Suppressor macrophage treated with lipopolysaccharide for 1 hour (primary cell): ENCODE measurements at regions not wholly inside any gene's neighbourhood (a gene's known extent, or its start where the extent isn't known, plus 50 kb on each side); places are given as distances from the start of the nearest gene placed in this dataset.

Experiments
- DNase-seq, 3 donors: peaks; one replicate each; pipeline ENCODE4 v3.0.0-alpha.2; 2020 to 2022

DNA sequence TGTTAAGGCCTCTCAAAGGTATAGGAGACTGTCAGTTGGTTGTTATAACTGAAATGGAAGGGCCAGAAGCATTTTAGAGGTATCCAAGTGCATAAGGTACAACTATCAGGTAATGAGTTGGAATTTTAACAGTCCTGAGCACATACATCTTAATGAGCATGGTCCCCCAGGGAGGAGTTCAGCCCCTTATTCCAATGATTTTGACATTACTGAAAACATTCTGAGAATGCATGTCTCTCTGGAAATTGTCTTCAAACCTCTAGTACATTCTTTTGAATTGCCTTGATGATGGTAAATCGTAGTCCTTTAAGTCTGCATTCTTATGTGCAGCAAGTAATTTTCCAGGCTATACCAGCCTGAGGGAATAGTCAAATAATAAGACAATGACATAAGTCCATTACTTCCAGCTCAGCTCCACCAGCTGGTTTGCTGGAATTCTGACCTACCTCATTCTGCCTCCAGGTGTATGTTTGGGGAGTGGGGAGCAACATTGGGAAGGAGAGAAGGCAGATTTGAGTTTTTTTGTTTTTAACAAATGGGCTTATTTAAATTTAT is 239.2 kb downstream of the MSRB3 start:
- no peak for DNase-seq

- DNase-seq: no peak
Observed at GRCh38 chr12:65518771-65519170, 240.3 kb downstream of the MSRB3 start.

GRCh38 chr12:65520658-65521057 is 242.2 kb downstream of the MSRB3 start:
- no peak for DNase-seq

DNA sequence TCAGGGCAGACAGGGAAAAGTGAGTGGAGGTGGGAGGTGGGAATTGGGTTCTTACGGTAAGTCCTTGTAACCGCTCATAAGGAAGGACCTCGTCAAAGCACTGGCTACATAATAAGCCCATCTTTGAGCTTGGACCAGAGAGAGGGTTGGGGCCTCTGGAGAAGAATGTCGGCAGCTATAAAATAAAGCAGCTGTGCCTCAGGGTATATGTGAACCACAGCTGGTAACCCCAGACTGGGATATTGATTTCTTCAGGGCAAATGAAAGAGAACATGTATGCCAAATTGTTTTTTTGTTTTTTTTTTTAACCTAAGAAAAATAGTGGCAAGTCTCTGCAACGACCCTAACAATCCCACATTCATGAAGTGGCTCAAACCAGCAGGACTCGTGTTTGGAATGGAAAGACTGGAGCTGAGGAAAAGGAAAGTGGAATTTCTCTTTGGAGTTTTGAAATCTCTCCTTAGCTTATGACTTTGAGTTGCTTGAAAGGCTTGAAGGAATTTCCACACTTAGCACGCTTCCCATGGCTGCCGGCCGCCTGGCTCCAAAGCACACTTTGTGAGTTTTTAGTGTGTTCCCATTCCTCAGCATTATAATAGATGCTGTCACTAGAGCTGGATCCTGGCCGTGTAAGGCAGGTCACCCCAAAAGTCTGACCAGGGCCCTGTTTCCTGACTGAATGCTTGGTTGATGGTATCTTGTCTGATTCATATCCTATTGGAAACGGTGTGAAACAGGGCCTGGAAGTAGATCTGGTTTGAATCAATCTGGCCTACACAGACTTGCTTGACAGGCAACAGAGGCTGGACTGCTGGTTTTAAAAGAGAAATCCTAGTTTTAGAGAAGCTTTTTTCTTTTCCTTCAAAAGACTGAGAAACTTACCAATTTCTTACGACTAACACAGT is 244.7 kb downstream of the MSRB3 start:
- DNase-seq: no peak

GRCh38 chr12:65524666-65525065 is 246.2 kb downstream of the MSRB3 start:
- DNase-seq: no peak

- DNase-seq: no peak
Observed at GRCh38 chr12:65525491-65526141, 247.1 kb downstream of the MSRB3 start.

DNA sequence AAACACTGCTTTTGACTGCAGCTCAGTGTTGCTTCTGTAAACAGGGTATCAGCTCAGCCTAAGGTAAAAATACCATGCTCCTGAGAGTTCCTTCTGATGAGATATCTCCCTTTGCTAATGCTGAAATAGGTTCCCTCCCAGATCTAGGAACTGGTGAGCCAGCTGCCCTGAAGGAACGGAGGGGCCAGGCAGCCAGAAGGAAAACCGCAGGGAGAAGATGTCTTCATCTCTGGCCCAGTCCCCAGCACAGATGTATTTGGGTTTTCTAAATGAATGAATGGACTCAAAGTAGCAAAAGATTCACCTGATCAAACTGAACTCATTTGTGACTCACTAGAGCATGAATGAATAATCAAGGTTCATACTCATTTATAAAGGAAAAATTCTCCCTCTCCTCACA is 247.8 kb downstream of the MSRB3 start:
- no peak for DNase-seq

DNA sequence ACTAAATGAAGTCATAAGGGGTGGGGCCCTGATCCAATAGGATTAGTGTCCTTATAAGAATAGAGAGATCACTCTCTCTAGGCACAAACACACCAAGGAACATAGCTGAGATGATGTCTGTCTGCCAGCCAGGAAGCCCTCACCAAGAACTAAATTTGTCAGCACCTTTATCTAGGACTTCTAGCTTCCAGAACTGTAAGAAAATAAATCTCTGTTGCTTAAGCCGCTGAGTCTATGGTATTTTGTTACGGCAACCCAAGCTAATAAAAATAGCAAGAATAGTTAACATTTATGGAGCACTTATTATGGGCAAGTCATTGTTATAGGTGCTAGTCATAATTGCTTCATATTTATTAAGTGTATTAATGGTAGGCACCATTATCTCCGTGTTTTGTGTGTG is 249.6 kb downstream of the MSRB3 start:
- DNase-seq: no peak

- DNase-seq: no peak
Observed at GRCh38 chr12:65529106-65529505, 250.6 kb downstream of the MSRB3 start.

- DNase-seq: no peak
Observed at GRCh38 chr12:65529771-65530435, 251.4 kb downstream of the MSRB3 start.

DNA sequence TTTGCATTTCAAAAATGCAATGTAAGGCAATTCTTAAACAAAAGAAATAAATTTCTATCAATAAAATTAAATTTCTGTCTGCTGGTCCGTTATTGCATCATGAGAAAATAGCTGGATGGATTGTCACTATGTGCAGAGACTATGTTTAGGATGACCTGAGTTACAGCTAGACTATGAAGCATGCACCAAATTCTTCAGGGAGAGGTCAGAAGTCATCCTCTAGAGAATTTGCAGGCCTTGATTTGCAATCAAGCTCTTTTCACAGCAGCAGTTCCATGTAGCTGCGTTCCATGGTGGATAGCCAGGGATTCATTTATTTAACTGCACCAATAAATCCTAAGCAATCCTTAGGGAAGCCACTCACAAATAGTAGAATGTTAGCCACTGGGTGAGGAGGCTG is 253.7 kb downstream of the MSRB3 start:
- DNase-seq: no peak

GRCh38 chr12:65532764-65533163 is 254.3 kb downstream of the MSRB3 start:
- DNase-seq: no peak

- no peak for DNase-seq
Observed at GRCh38 chr12:65533177-65533883, 254.8 kb downstream of the MSRB3 start.

GRCh38 chr12:65534238-65534841 is 255.9 kb downstream of the MSRB3 start:
- DNase-seq: no peak

GRCh38 chr12:65535946-65536345 is 257.5 kb downstream of the MSRB3 start:
- DNase-seq: no peak

GRCh38 chr12:65536351-65536750 is 257.9 kb downstream of the MSRB3 start:
- no peak for DNase-seq

DNA sequence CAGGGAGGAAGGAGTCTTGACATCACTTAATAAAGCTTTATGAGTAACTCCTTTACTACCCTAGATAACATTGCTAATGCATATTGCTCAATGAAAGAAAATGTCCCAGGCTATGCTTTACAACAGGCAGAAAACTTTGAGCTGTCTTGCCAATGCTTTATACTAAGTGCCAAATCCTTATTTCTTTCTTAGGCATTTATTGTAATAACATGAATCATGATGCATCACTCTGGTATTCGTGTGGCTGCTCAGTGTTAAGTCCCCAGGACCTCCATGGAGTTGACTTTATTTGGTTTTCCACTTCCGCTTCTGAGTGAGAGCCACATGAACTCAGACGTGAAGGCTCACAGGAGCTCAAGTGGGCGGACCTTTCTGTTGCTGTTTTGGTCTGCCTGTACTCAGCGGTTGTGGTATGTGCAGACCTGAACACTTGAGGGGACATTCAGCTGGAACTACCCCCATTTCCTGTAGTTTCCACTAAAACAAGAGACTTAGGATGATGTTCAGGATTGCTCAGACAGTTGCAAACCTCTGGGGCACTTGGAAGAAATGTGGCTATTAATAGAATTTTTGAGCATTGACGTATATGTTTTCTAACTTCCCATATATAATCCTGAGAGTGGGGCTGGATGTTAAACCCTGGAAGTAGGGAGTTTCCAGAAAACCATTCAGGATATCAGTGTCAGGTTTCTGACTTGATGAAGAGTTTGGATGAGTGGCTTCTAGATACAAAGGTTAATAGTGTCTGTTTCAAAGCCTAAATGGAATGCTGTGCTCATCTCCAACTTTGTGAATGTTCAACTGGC is 258.6 kb downstream of the MSRB3 start:
- no peak for DNase-seq

GRCh38 chr12:65537978-65538377 is 259.5 kb downstream of the MSRB3 start:
- DNase-seq: no peak

DNA sequence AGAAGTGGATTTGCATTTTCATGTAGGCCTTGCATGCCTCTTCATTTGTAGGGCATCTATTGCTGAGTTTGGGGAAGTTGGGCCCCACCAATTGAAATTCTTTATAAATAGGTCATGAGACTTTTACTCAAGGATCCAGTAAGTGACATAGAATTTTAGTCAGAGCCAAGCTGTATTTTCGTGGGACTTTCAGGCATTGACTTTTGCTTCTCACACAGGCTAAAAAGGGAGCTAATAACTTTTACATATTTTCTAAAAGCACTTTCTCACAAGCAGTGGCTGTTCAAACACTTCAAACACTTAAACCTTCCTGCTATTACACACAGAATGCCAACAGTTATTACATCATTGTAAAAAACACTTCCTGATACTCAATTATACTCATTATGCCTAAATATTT is 260.5 kb downstream of the MSRB3 start:
- no peak for DNase-seq

- DNase-seq: no peak
Observed at GRCh38 chr12:65540140-65540539, 261.7 kb downstream of the MSRB3 start.

DNA sequence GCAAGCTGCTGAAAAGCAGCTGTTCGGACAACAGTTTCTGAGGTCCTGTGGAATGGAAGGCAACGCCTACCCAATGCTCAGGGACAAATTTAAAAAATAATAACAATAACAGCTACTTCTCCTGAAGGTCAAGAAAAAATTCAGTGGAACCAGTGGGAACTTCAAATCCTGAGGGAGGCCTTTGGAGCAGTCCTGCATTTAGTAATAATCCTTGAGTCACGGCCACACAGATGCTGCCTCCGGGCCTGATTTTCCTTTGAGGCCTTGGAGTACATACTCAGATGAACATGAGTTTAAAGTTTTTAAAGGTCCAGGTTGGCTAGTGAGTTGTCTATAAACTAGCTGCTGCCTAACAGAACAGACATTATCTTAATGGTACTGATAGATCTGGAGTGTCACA is 268.0 kb downstream of the MSRB3 start:
- DNase-seq: no peak
